ENCODE measurements at regions not wholly inside any gene's neighbourhood (a gene's known extent, or its start where the extent isn't known, plus 50 kb on each side); places are given as distances from the start of the nearest gene placed in this dataset.

- no peaks in the 10 kb centered on the region for H3K36me3 Mint-ChIP-seq
- DNase-seq (ENCODE audit: low spot score in 2 of 2) = no peak
- ATAC-seq = no peak
- H3K9me3 Mint-ChIP-seq = peaks cover 15 to 17% of the 10 kb centered on the region in 2 donors
- H3K27ac Mint-ChIP-seq = no peak overlapping the region
Measured at GRCh38 chr3:25069970-25070369, 358.1 kb upstream of the RARB start.

- ATAC-seq = no peak
- DNase-seq (ENCODE audit: low spot score in 2 of 2) = no peak
- Mint-ChIP-seq H3K9me3 (peaks cover 14 to 16% of the 10 kb centered on the region in 2 donors), H3K36me3 (no peaks in the 10 kb centered on the region), H3K27ac (no peak overlapping the region)
Measured at GRCh38 chr3:25071846-25072245, 356.2 kb upstream of the RARB start.

DNA sequence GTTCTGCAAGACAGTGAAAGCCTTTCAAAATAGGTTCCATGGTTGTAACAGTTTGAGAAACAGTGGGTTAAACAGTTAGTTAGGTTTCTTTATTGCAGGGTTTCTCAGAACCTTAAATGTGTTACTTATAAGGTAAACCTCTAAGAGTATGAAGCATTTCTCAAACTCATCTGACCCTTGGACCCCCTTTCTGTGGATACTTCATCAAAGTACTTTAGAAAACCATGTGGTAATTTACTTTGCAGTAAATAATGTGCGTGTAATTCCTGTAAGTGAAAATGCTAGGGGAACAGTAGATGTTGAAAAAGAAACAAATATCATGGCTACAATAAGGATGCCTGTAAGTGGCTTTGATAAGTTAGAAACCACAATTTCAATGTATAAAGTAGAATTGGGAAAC is 354.6 kb upstream of the RARB start:
- H3K27ac Mint-ChIP-seq = no peak overlapping the region
- DNase-seq (ENCODE audit: low spot score in 2 of 2) = no peak
- H3K36me3 Mint-ChIP-seq = no peaks in the 10 kb centered on the region
- no peak for ATAC-seq
- peaks cover 10 to 14% of the 10 kb centered on the region in 2 donors for H3K9me3 Mint-ChIP-seq

- H3K9me3 Mint-ChIP-seq = peaks cover 10% of the 10 kb centered on the region in 2 donors
- DNase-seq (ENCODE audit: low spot score in 2 of 2) (no peak), ATAC-seq (no peak)
- H3K27ac Mint-ChIP-seq = no peak overlapping the region
- H3K36me3 Mint-ChIP-seq = no peaks in the 10 kb centered on the region
Measured at GRCh38 chr3:25074149-25074548, 353.9 kb upstream of the RARB start.

- H3K36me3 Mint-ChIP-seq = no peaks in the 10 kb centered on the region
- H3K27ac Mint-ChIP-seq = no peak overlapping the region
- H3K9me3 Mint-ChIP-seq = peaks cover 0 to 11% of the 10 kb centered on the region in 2 donors
- DNase-seq (ENCODE audit: low spot score in 2 of 2) (no peak), ATAC-seq (no peak)
Measured at GRCh38 chr3:25080461-25080860, 347.6 kb upstream of the RARB start.

- H3K9me3 Mint-ChIP-seq = peaks cover 0 to 11% of the 10 kb centered on the region in 2 donors
- no peaks in the 10 kb centered on the region for H3K36me3 Mint-ChIP-seq
- ATAC-seq = no peak
- no peak overlapping the region for H3K27ac Mint-ChIP-seq
- no peak for DNase-seq (ENCODE audit: low spot score in 2 of 2)
Measured at GRCh38 chr3:25084016-25084415, 344.0 kb upstream of the RARB start.

DNA sequence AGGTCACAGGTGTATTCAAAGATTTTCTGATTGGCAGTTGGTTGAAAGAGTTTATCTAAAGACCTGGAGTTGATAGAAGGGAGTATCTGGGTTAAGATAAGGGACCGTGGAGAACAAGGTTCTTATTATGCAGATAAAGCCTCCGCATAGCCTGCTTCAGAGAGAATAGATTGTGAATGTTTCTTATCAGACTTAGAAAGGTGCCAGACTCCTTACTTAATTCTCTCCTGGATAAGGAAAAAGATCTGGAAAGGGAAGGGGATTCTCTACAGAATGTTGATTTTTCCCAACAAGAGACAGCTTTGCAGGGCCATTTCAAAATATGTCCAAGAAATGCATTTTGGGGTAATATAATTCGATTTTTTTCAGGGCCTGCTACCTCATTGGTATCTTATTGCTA is 341.3 kb upstream of the RARB start:
- H3K27ac Mint-ChIP-seq = no peak overlapping the region
- DNase-seq (ENCODE audit: low spot score in 2 of 2) (no peak), ATAC-seq (no peak)
- H3K9me3 Mint-ChIP-seq = peaks cover 0 to 10% of the 10 kb centered on the region in 2 donors
- no peaks in the 10 kb centered on the region for H3K36me3 Mint-ChIP-seq

- no peak overlapping the region for H3K27ac Mint-ChIP-seq
- H3K36me3 Mint-ChIP-seq = no peaks in the 10 kb centered on the region
- ATAC-seq (no peak), DNase-seq (ENCODE audit: low spot score in 2 of 2) (no peak)
- peaks cover 0 to 8% of the 10 kb centered on the region in 2 donors for H3K9me3 Mint-ChIP-seq
Measured at GRCh38 chr3:25088284-25088683, 339.8 kb upstream of the RARB start.

DNA sequence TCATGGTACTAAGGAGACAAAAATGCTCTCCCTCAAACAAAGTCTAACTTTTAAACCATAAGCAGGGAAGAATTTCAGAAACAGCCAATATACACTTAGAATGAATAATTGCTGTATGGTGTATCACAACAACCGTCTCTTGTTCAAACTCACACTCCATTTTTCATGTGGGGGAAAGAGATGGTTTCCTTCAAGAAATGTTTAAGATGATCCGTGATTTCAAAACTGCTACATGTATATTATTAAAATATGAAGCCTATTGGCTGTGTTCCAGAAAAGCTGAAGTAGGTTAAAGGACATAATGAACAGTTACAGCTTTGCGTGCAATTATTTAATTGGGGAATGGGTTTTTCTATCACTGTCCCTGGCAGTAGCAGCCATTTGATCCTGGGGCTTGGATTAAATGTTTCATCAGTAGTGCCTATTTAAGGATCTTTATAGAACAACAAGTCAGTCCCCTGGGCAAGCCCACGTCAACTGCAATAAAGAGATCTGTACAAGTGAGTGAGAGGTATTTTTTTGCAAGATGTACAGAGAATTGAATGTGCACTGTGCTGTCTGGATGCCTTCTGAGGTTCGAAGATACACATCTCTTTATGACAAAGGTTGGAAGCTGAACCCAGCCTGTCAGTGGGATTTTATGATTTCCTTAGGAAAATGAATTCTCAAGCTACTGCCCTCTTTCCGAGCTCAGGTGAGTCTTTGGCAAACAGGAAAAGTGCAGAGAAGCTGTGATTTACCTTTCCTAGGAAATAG is 337.2 kb upstream of the RARB start:
- Mint-ChIP-seq H3K36me3 (no peaks in the 10 kb centered on the region), H3K9me3 (peaks cover 0 to 4% of the 10 kb centered on the region in 2 donors), H3K27ac (no peak overlapping the region)
- ATAC-seq (no peak), DNase-seq (ENCODE audit: low spot score in 2 of 2) (no peak)

DNA sequence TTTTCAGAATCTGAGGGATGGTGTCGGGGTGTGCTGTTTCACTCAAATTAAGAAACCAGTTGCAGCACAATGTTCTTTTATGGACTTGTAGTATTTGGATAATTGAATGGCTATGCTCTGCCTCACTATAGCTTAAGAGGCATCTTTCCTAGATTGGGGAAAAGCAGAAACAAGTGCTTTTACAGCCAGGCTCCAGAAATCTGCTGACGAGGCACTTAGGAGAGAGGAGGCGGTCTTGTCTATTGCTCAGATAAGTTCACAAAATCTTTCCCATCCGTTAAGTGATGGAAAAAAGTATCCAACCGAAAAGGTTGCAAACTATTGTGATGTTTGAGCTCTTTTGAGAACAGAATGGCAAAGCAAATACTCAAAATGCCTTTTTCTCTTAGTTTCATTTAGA is 336.1 kb upstream of the RARB start:
- Mint-ChIP-seq H3K27ac (no peak overlapping the region), H3K9me3 (peaks cover 0 to 4% of the 10 kb centered on the region in 2 donors), H3K36me3 (no peaks in the 10 kb centered on the region)
- no peak for DNase-seq (ENCODE audit: low spot score in 2 of 2)
- ATAC-seq = no peak

- Mint-ChIP-seq H3K27ac (no peak overlapping the region), H3K9me3 (peaks cover 0 to 7% of the 10 kb centered on the region in 2 donors), H3K36me3 (no peaks in the 10 kb centered on the region)
- DNase-seq (ENCODE audit: low spot score in 2 of 2) (no peak), ATAC-seq (no peak)
Measured at GRCh38 chr3:25094932-25095685, 333.0 kb upstream of the RARB start.

DNA sequence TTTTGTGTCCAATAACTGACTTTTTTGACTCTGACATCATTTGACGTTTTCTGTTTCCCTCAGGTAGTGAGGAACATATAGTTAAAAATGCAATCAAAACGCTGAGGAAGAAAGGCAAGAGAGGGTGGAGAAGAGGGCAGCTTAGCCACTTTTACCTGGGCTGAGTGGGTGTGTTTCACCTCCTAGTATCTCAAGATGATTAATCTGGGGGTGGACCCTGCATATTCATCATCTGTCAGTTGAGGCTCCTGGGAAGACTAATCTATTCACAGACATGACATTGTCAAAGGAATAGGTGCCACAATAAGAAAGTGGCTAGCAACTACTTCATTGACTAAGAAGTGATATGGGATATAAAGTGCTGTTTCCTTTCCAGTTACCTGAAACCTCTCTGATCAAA is 331.5 kb upstream of the RARB start:
- Mint-ChIP-seq H3K9me3 (peaks cover 4 to 13% of the 10 kb centered on the region in 2 donors), H3K36me3 (no peaks in the 10 kb centered on the region), H3K27ac (peak overlapping the region in 1 of 2 donors; percentile 23)
- ATAC-seq (no peak), DNase-seq (ENCODE audit: low spot score in 2 of 2) (no peak)

DNA sequence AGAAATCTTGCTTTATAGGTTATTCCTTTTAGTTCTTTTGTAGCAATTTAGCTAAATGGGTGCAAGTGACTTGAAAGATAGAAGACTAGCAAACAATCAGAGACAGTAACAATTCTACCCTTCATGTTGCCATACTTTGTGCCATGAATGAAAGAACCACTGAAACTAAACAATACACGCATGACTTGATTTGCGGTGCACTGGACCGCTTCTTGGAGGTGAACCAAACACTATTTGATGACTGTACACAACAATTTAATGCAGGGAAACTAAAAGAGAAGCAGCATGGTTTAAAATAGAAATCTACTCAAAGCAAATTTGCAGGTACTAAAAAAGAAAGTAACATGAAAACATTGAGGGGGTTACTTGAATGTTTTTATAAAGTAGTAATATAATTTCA is 331.0 kb upstream of the RARB start:
- Mint-ChIP-seq H3K36me3 (no peaks in the 10 kb centered on the region), H3K27ac (no peak overlapping the region), H3K9me3 (peaks cover 4 to 10% of the 10 kb centered on the region in 2 donors)
- no peak for ATAC-seq
- no peak for DNase-seq (ENCODE audit: low spot score in 2 of 2)

DNA sequence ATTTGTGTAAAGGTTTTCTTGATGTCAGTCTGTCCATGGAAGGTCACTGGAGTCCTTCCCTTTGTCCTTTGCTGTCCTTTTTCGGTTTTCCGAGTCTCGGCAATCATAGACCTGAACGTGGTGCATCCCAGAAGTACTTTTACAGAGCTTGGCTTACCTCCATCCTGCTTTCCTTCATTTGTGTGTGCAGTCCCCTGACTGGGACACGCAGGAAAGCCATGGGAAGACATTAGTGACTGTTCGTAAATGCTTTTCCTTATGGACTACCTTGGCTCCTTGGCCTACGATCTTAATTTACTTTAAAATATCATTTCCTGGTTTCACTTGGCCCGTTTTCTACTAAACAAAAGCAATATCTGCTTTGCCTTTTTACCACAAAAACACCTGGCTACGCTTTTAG is 328.4 kb upstream of the RARB start:
- H3K36me3 Mint-ChIP-seq = no peaks in the 10 kb centered on the region
- H3K9me3 Mint-ChIP-seq = peaks cover 4 to 10% of the 10 kb centered on the region in 2 donors
- no peak for DNase-seq (ENCODE audit: low spot score in 2 of 2)
- no peak overlapping the region for H3K27ac Mint-ChIP-seq
- ATAC-seq = no peak

DNA sequence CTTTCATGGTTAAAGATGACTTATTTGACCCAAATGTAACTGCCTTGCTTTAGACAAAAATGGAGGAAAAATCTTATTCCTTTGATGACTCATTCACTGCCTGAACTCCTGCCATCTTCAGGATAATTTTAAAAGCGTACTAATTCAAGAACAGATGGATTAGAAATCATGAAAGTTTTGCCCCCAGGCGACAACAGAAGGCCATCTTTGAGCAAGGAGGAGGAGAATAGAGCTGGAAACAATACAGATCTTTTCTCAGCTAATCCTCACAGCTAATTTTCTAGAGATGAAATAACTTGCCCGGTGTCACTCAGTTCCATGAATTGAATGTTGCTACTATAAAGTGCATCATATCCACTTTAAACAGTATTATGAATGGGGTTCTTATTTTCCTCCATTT is 324.7 kb upstream of the RARB start:
- no peak for DNase-seq (ENCODE audit: low spot score in 2 of 2)
- Mint-ChIP-seq H3K27ac (no peak overlapping the region), H3K36me3 (no peaks in the 10 kb centered on the region), H3K9me3 (peaks cover 4 to 10% of the 10 kb centered on the region in 2 donors)
- ATAC-seq = no peak

DNA sequence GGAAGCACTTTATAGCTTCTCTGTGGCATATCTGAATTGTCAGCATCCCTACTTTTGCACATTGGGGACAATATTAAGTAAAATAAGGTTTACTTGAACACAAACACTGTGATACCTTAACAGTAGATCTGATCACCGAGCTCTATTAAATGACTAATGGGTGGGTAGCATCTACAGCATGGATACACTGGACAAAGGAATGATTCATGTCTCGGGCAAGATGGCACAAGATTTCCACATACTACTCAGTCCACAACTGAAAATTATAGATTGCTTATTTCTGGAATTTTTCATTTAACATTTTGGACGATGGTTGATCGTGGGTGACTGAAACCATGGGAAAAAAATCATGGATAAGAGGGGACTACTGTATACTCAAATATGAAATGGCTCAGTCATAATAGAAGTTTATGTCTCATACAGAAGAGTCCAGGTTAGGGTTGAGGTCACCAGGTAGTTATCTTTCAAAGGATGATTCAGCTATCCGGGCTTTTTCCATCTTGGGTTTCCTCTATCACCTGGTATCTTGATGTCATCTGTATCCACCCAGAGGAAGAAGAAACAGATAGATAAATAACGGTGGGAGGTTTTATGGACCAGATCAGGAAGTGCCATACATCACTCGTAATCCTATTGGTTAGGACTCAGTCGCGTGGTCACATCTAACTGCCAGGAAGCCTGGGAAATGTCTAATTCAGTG is 320.0 kb upstream of the RARB start:
- no peaks in the 10 kb centered on the region for H3K36me3 Mint-ChIP-seq
- DNase-seq (ENCODE audit: low spot score in 2 of 2) (no peak), ATAC-seq (no peak)
- H3K9me3 Mint-ChIP-seq = no peaks in the 10 kb centered on the region
- H3K27ac Mint-ChIP-seq = no peak overlapping the region

GRCh38 chr3:25110642-25111041 is 317.4 kb upstream of the RARB start:
- DNase-seq (ENCODE audit: low spot score in 2 of 2) (no peak), ATAC-seq (no peak)
- Mint-ChIP-seq H3K9me3 (no peaks in the 10 kb centered on the region), H3K36me3 (no peaks in the 10 kb centered on the region), H3K27ac (no peak overlapping the region)
